Immature natural killer cell (primary cell): ENCODE measurements at regions not wholly inside any gene's neighbourhood (a gene's known extent, or its start where the extent isn't known, plus 50 kb on each side); places are given as distances from the start of the nearest gene placed in this dataset.

Experiments
- DNase-seq, 3 donors: peaks; one replicate each; pipeline ENCODE4 v3.0.0; 2022; ENCODE audit warnings: mixed read lengths in 1 of 3
- H3K27ac Mint-ChIP-seq, 6 donors: one replicate each; pipeline ENCODE4 v1.8.0; 2020; ENCODE audit warnings: mixed read lengths in 6 of 6, mild to moderate bottlenecking in 5 of 6, inconsistent platforms in 4 of 6, moderate library complexity in 3 of 6
- H3K27me3 Mint-ChIP-seq, 3 donors: one replicate each; pipeline ENCODE4 v1.8.0; 2020 to 2021; ENCODE audit warnings: low read depth in 3 of 3, mild to moderate bottlenecking in 3 of 3, mixed read lengths in 3 of 3, moderate library complexity in 3 of 3, inconsistent platforms in 1 of 3
- H3K36me3 Mint-ChIP-seq, 3 donors: one replicate each; pipeline ENCODE4 v1.8.0; 2020; ENCODE audit warnings: mixed read lengths in 3 of 3, inconsistent platforms in 2 of 3, mild to moderate bottlenecking in 2 of 3
- H3K4me1 Mint-ChIP-seq, 2 donors: one replicate each; pipeline ENCODE4 v1.8.0; 2020; ENCODE audit warnings: inconsistent platforms in 2 of 2, mild to moderate bottlenecking in 2 of 2, mixed read lengths in 2 of 2, moderate library complexity in 1 of 2
- H3K4me3 Mint-ChIP-seq, 5 donors: one replicate each; pipeline ENCODE4 v1.8.0; 2020; ENCODE audit warnings: mild to moderate bottlenecking in 5 of 5, mixed read lengths in 5 of 5, inconsistent platforms in 3 of 5, moderate library complexity in 3 of 5
- H3K9me3 Mint-ChIP-seq, 6 donors: one replicate each; pipeline ENCODE4 v1.8.0; 2020; ENCODE audit warnings: mild to moderate bottlenecking in 6 of 6, mixed read lengths in 6 of 6, inconsistent platforms in 4 of 6, moderate library complexity in 3 of 6

- H3K9me3 Mint-ChIP-seq, result peaks cover 0 to 13% (median 3%) of the 10 kb centered on the region in 6 donors
- DNase-seq, result no peak
- H3K27me3 Mint-ChIP-seq, result peaks cover 0 to 7% (median 4%) of the 10 kb centered on the region in 3 donors
- H3K36me3 Mint-ChIP-seq, result no peaks in the 10 kb centered on the region
- H3K4me1 Mint-ChIP-seq, result no peaks in the 10 kb centered on the region
- H3K4me3 Mint-ChIP-seq, result no peak overlapping the region
- H3K27ac Mint-ChIP-seq, result no peak overlapping the region
These were observed 424.4 kb downstream of the NPHP4 start for GRCh38 chr1:5567839-5568238.

- Mint-ChIP-seq H3K36me3 (no peaks in the 10 kb centered on the region), H3K27me3 (peaks cover 0 to 7% (median 4%) of the 10 kb centered on the region in 3 donors), H3K4me3 (no peak overlapping the region), H3K9me3 (peaks cover 0 to 13% (median 4%) of the 10 kb centered on the region in 6 donors), H3K4me1 (no peaks in the 10 kb centered on the region), H3K27ac (no peak overlapping the region)
- DNase-seq, result no peak
These were observed 425.3 kb downstream of the NPHP4 start for GRCh38 chr1:5566924-5567323.

GRCh38 chr1:5565281-5566125, 426.7 kb downstream of the NPHP4 start:
- no peak overlapping the region for H3K27ac Mint-ChIP-seq
- no peak for DNase-seq
- H3K9me3 Mint-ChIP-seq, result peaks cover 0 to 7% (median under 1%) of the 10 kb centered on the region in 6 donors
- no peak overlapping the region for H3K4me3 Mint-ChIP-seq
- peaks cover 0 to 7% (median 4%) of the 10 kb centered on the region in 3 donors for H3K27me3 Mint-ChIP-seq
- H3K36me3 Mint-ChIP-seq, result no peaks in the 10 kb centered on the region
- no peaks in the 10 kb centered on the region for H3K4me1 Mint-ChIP-seq

- no peak overlapping the region for H3K27ac Mint-ChIP-seq
- H3K4me3 Mint-ChIP-seq, result no peak overlapping the region
- no peaks in the 10 kb centered on the region for H3K4me1 Mint-ChIP-seq
- H3K9me3 Mint-ChIP-seq, result peaks cover 0 to 2% (median 0%) of the 10 kb centered on the region in 6 donors
- H3K36me3 Mint-ChIP-seq, result no peaks in the 10 kb centered on the region
- H3K27me3 Mint-ChIP-seq, result peaks cover 0 to 7% (median 4%) of the 10 kb centered on the region in 3 donors
- no peak for DNase-seq
These were observed 427.5 kb downstream of the NPHP4 start for GRCh38 chr1:5564578-5565257.

DNA sequence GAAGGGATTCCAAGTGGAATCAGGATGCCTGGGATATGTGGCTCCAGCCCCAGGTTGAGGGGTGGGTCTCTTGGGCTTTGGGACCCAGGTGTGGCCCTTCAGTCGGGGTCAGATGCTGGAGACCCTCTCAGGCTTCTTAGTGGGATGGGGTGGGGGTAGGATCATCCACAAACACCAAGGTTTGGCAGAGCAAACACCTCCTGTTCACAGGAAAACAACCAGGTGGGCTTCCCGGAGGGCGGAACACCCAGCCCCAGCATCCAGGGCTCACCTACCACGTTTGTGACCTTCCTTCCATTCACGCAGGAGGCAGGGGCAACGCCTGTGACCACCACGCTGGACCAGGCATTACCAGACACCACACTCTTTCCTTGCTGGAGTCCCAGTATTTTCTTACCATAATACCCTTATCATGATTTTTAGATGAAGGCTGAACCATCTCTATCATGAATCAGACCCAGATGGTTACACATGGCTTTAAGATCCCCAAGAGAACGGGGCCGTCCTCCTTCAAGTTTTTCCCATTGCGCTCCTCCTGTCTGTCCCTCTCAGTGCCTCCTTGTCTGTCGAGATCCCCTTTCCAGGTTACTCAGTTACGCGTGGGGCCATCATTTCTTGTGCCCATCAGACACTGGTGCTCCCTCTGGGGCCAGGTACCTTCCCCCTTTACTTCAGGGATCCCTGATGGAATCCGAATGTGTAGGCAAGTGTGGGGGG, 428.2 kb downstream of the NPHP4 start:
- DNase-seq, result no peak
- Mint-ChIP-seq H3K9me3 (peaks cover 0 to 3% (median 0%) of the 10 kb centered on the region in 6 donors), H3K27ac (no peak overlapping the region), H3K4me1 (no peaks in the 10 kb centered on the region), H3K27me3 (peaks cover 0 to 7% (median 4%) of the 10 kb centered on the region in 3 donors), H3K36me3 (no peaks in the 10 kb centered on the region), H3K4me3 (no peak overlapping the region)

DNA sequence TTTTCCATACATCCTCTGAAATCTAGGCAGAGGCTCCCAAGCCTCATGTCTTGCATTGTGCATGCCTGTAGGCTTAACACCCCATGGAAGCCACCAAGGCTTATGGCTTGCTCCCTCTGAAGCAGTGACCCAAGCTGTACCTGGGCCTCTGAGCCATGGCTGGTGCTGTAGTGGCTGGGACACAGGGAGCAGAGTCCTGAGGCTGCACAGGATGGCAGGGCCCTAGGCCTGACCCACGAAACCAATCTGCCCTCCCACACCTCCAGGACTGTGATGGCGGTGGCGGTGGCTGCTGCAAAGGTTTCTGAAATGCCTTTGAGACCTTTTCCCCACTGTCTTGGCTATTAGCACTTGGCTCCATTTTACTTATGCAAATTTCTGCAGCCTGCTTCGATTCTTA, 429.5 kb downstream of the NPHP4 start:
- DNase-seq, result no peak
- H3K36me3 Mint-ChIP-seq, result no peaks in the 10 kb centered on the region
- no peak overlapping the region for H3K27ac Mint-ChIP-seq
- H3K9me3 Mint-ChIP-seq, result peaks cover 0 to 4% (median 0%) of the 10 kb centered on the region in 6 donors
- H3K27me3 Mint-ChIP-seq, result peaks cover 0 to 7% (median 1%) of the 10 kb centered on the region in 3 donors
- no peaks in the 10 kb centered on the region for H3K4me1 Mint-ChIP-seq
- no peak overlapping the region for H3K4me3 Mint-ChIP-seq

GRCh38 chr1:5562331-5562730, 429.9 kb downstream of the NPHP4 start:
- Mint-ChIP-seq H3K9me3 (peaks cover 0 to 4% (median 0%) of the 10 kb centered on the region in 6 donors), H3K27me3 (peaks cover 0 to 8% (median 1%) of the 10 kb centered on the region in 3 donors), H3K4me1 (no peaks in the 10 kb centered on the region), H3K27ac (no peak overlapping the region), H3K4me3 (no peak overlapping the region), H3K36me3 (no peaks in the 10 kb centered on the region)
- no peak for DNase-seq

- H3K4me3 Mint-ChIP-seq, result no peak overlapping the region
- H3K36me3 Mint-ChIP-seq, result no peaks in the 10 kb centered on the region
- no peak overlapping the region for H3K27ac Mint-ChIP-seq
- H3K27me3 Mint-ChIP-seq, result peaks cover 0 to 10% (median 2%) of the 10 kb centered on the region in 3 donors
- no peaks in the 10 kb centered on the region for H3K4me1 Mint-ChIP-seq
- DNase-seq, result no peak
- peaks cover 0 to 4% (median 0%) of the 10 kb centered on the region in 6 donors for H3K9me3 Mint-ChIP-seq
These were observed 433.1 kb downstream of the NPHP4 start for GRCh38 chr1:5559078-5559477.

- Mint-ChIP-seq H3K4me1 (no peaks in the 10 kb centered on the region), H3K9me3 (peaks cover 0 to 4% (median 0%) of the 10 kb centered on the region in 6 donors), H3K27ac (no peak overlapping the region), H3K36me3 (no peaks in the 10 kb centered on the region), H3K4me3 (no peak overlapping the region), H3K27me3 (peaks cover 2 to 12% (median 2%) of the 10 kb centered on the region in 3 donors)
- no peak for DNase-seq
These were observed 436.4 kb downstream of the NPHP4 start for GRCh38 chr1:5555853-5556252.

GRCh38 chr1:5554784-5555183, 437.4 kb downstream of the NPHP4 start:
- H3K27ac Mint-ChIP-seq, result no peak overlapping the region
- H3K9me3 Mint-ChIP-seq, result peaks cover 0 to 4% (median 0%) of the 10 kb centered on the region in 6 donors
- H3K4me1 Mint-ChIP-seq, result no peaks in the 10 kb centered on the region
- peaks cover 4 to 18% (median 5%) of the 10 kb centered on the region in 3 donors for H3K27me3 Mint-ChIP-seq
- no peak for DNase-seq
- no peak overlapping the region for H3K4me3 Mint-ChIP-seq
- no peaks in the 10 kb centered on the region for H3K36me3 Mint-ChIP-seq

GRCh38 chr1:5554111-5554510, 438.1 kb downstream of the NPHP4 start:
- Mint-ChIP-seq H3K27ac (no peak overlapping the region), H3K4me1 (no peaks in the 10 kb centered on the region), H3K9me3 (peaks cover 0 to 4% (median 0%) of the 10 kb centered on the region in 6 donors), H3K27me3 (peaks cover 4 to 18% (median 5%) of the 10 kb centered on the region in 3 donors), H3K4me3 (no peak overlapping the region), H3K36me3 (no peaks in the 10 kb centered on the region)
- DNase-seq, result no peak

- Mint-ChIP-seq H3K9me3 (no peaks in the 10 kb centered on the region), H3K4me3 (no peak overlapping the region), H3K36me3 (no peaks in the 10 kb centered on the region), H3K27me3 (peaks cover 4 to 18% (median 5%) of the 10 kb centered on the region in 3 donors), H3K4me1 (no peaks in the 10 kb centered on the region), H3K27ac (no peak overlapping the region)
- no peak for DNase-seq
These were observed 439.3 kb downstream of the NPHP4 start for GRCh38 chr1:5552787-5553484.

DNA sequence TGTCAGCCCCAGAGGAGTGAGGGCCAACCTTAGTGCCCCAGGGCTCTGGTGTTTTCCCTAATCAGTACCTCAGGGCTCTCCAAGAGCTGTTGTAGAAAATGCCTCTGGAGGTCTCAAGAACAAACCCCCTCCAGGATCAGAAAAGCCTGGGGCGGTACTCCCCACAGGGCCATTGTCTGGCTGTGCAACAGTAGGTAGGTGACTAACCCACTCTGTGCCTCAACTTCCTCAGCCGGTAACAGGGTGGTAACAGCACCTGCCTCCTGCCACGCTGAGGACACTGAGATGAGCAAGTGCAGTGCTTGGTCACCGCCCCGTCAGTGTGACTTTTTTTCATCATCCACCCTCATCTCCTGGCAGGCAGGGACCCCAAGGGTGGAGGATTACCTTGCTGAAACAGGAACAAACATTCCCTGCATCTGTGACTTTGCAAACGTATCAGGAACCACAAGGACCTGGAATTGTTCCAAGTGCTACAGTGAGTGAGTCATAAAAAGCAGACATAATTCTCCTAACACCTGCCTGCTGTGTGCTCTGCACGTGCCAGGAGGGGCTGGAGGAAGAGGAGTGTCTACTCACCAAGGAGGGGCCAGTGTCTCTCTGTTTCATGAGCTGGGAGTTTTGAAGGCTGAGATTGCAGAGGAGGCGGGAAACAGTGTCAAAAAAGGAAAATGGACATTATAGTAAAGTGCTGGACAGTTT, 440.8 kb downstream of the NPHP4 start:
- H3K27ac Mint-ChIP-seq, result no peak overlapping the region
- H3K36me3 Mint-ChIP-seq, result no peaks in the 10 kb centered on the region
- H3K27me3 Mint-ChIP-seq, result peaks cover 5 to 15% (median 6%) of the 10 kb centered on the region in 3 donors
- H3K4me1 Mint-ChIP-seq, result no peaks in the 10 kb centered on the region
- H3K4me3 Mint-ChIP-seq, result no peak overlapping the region
- H3K9me3 Mint-ChIP-seq, result no peaks in the 10 kb centered on the region
- DNase-seq, result no peak
